ENCODE measurements at regions not wholly inside any gene's neighbourhood (a gene's known extent, or its start where the extent isn't known, plus 50 kb on each side); places are given as distances from the start of the nearest gene placed in this dataset.

GRCh38 chr7:25544254-25544653 is 316.0 kb upstream of the NPVF start:
- in situ Hi-C loops (cut with MboI; ENCODE audit: low sequenced_read_pairs) = no loop called here

DNA sequence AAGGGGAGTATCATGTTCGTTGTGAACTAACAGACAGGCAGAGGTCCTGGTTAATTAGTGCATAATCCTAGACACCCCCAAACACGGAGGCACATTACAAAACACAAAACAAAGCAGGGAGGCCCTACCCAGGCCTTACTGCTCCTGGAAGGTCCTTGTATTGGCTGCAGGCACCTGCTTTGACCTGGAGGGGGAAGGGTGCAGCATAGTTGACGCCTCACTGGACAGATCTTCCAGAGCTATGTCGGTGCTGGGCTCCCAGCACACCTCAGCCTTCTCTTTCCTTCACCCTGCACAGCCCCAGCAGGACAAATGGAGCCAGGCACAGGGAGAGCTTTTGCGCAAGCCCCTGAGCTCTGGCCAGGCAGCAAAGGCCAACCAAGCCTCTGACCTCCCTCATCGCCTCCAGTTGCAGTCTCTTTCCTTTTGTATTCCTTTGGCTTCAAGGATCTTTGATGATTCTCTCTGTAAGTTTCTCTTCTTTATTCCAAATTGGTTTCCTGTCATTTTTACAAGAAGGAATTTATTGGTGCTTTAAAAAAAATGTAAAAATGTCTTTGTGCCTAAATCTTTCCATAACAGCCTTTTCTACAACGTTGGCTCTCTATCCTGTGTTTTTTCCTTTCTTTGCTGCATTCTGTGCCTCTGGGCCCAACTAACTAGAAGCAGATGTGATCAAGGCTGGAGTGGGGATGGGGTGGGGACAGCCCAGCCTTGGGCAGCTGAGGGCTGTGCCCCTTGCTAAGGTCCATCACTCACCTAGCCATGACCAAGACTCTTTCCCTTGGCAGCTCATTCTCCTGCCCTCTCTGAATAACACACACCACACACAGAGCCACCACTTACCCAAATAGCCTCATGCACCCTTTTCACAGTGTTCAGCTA is 317.1 kb upstream of the NPVF start:
- H3K9me3 ChIP-seq = no peaks in the 10 kb centered on the region; the same call in 1 of the 2 replicates
- H3K4me3 ChIP-seq = no peak overlapping the region
- no peaks in the 10 kb centered on the region; the same call in 1 of the 2 replicates for H3K4me1 ChIP-seq
- no peaks in the 10 kb centered on the region for H3K27me3 ChIP-seq (ENCODE audit: low read depth)
- in situ Hi-C loops (cut with MboI; ENCODE audit: low sequenced_read_pairs) = no loop called here
- no peaks in the 10 kb centered on the region for H3K36me3 ChIP-seq (replicated peaks)
- no peak for DNase-seq (ENCODE audit: low spot score in 2 of 2)

More at GRCh38 chr7:25544254-25544653, 316.0 kb upstream of the NPVF start:
- no peak for DNase-seq (ENCODE audit: low spot score in 2 of 2)
- Histone ChIP-seq H3K4me3 (no peak overlapping the region), H3K4me1 (no peaks in the 10 kb centered on the region; the same call in 1 of the 2 replicates), H3K27me3 (ENCODE audit: low read depth) (no peaks in the 10 kb centered on the region), H3K9me3 (no peaks in the 10 kb centered on the region; the same call in 1 of the 2 replicates), H3K36me3 (replicated peaks) (no peaks in the 10 kb centered on the region)

DNA sequence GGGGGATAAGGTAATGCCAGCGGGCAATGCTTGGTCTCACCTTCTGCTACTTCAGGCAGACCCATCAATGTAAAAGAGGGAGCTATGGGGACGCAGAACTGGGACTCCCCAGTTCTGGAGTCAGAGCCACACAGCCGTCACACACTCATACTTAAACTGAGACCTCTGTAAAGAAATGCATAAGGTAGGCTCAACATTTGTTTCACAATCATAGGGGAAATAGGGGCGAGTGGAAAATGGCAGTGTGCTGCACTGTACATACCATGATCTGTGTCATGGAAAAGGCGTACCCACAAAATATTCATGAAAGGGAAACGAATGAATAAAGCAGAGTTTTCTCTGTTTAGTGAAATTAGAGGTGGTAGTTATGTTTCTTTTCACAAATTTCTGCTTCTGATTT is 318.0 kb upstream of the NPVF start:
- Histone ChIP-seq H3K36me3 (replicated peaks) (no peaks in the 10 kb centered on the region), H3K27me3 (ENCODE audit: low read depth) (no peaks in the 10 kb centered on the region), H3K4me3 (no peak overlapping the region), H3K9me3 (no peaks in the 10 kb centered on the region; the same call in 1 of the 2 replicates), H3K4me1 (no peaks in the 10 kb centered on the region; the same call in 1 of the 2 replicates)
- DNase-seq (ENCODE audit: low spot score in 2 of 2) = no peak
- in situ Hi-C loops (cut with MboI; ENCODE audit: low sequenced_read_pairs) = no loop called here

DNA sequence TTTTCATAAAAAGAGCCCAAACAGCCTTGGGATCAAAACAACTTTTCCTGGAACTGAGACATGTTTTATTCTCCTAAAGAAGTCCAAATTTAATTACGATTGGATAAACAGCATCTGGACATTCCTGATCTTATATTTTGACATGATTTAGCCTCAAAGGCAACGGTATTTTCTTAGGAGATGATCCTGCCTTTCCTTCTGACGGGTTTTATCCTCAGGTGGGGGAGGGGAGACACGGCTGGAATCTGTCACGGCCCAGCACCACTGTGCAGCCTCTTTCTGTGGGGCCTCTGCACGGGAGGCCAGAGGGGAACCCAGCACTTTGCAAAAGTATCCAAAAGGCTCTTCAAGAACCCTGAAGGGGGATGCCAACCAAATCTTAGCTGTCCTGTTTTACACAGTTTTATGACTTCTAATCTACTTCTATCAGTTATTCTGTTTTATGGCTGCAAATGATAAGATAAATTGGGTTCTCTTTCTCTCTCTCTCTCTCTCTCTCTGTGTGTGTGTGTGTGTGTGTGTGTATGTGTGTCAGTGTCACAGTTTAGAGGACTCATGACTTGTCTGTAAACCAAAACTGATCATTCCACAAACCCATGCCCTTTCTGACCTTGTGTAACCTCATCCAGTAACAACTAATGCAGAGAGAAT is 321.1 kb upstream of the NPVF start:
- in situ Hi-C loops (cut with MboI; ENCODE audit: low sequenced_read_pairs) = no loop called here

DNA sequence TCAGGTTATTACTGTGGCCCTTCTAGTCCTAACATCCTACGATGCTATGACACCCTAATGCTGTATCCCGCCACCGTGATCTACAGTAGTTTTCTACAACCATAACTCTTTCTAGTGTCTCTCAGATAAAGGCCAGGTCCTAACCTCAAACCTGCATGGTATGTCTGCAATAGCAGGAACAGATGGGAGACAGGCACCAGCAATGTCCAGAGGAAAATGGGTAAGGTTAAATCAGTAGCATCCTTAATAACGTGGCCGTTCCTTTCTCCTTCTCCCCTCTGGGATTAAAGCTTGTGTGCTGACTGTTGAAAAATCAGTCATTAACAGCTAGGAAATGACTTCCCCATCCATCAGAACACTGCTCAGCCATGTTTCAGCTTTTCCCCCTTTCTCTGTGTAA is 321.9 kb upstream of the NPVF start:
- H3K27me3 ChIP-seq (ENCODE audit: low read depth) = no peaks in the 10 kb centered on the region
- no peak overlapping the region for H3K4me3 ChIP-seq
- in situ Hi-C loops (cut with MboI; ENCODE audit: low sequenced_read_pairs) = no loop called here
- H3K36me3 ChIP-seq (replicated peaks) = no peaks in the 10 kb centered on the region
- peaks cover 10% of the 10 kb centered on the region; the same call in 1 of the 2 replicates for H3K4me1 ChIP-seq
- DNase-seq (ENCODE audit: low spot score in 2 of 2) = no peak
- no peaks in the 10 kb centered on the region; the same call in 1 of the 2 replicates for H3K9me3 ChIP-seq

More for the DNA sequence above, 321.1 kb upstream of the NPVF start:
- Histone ChIP-seq H3K4me3 (no peak overlapping the region), H3K9me3 (no peaks in the 10 kb centered on the region; the same call in 1 of the 2 replicates), H3K4me1 (peaks cover 10% of the 10 kb centered on the region; the same call in 1 of the 2 replicates), H3K36me3 (replicated peaks) (no peaks in the 10 kb centered on the region), H3K27me3 (ENCODE audit: low read depth) (no peaks in the 10 kb centered on the region)
- DNase-seq (ENCODE audit: low spot score in 2 of 2) = no peak

DNA sequence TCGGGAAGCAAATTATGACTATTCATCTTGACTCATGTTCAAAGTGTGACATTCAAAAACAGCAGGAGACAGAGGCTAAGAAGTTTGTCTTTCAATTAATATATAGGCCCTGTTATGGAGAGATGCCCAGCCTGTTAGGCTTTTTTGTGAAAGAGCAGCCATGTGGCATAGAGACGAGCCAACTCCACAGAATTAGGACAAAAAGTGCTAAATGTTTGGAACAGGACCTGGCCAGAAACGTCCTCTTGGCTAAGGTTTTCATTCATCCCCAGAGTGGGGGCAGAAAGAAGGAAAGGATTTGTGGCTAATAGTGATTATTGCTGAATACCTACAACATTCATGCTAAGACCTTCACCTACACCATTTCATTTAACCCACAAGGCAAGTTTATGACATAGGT is 324.7 kb upstream of the NPVF start:
- no peaks in the 10 kb centered on the region for H3K36me3 ChIP-seq (replicated peaks)
- no peak overlapping the region for H3K4me3 ChIP-seq
- no peak for DNase-seq (ENCODE audit: low spot score in 2 of 2)
- in situ Hi-C loops (cut with MboI; ENCODE audit: low sequenced_read_pairs) = no loop called here
- no peaks in the 10 kb centered on the region for H3K27me3 ChIP-seq (ENCODE audit: low read depth)
- peaks cover 29% of the 10 kb centered on the region for H3K4me1 ChIP-seq
- H3K9me3 ChIP-seq = no peaks in the 10 kb centered on the region; the same call in 1 of the 2 replicates

GRCh38 chr7:25553580-25554291 is 325.4 kb upstream of the NPVF start:
- DNase-seq (ENCODE audit: low spot score in 2 of 2) = peak; percentile 32 to 57
- no peaks in the 10 kb centered on the region for H3K27me3 ChIP-seq (ENCODE audit: low read depth)
- in situ Hi-C loops (cut with MboI; ENCODE audit: low sequenced_read_pairs) = no loop called here
- H3K36me3 ChIP-seq (replicated peaks) = no peaks in the 10 kb centered on the region
- peaks cover 3% of the 10 kb centered on the region; the same call in 1 of the 2 replicates for H3K9me3 ChIP-seq
- no peak overlapping the region for H3K4me3 ChIP-seq
- H3K4me1 ChIP-seq = peaks cover 35% of the 10 kb centered on the region

- Histone ChIP-seq H3K36me3 (replicated peaks) (no peaks in the 10 kb centered on the region), H3K4me3 (no peak overlapping the region), H3K9me3 (peaks cover 5% of the 10 kb centered on the region; the same call in 1 of the 2 replicates), H3K27me3 (ENCODE audit: low read depth) (no peaks in the 10 kb centered on the region), H3K4me1 (peaks cover 38% of the 10 kb centered on the region)
- DNase-seq (ENCODE audit: low spot score in 2 of 2) = peak; percentile 62 to 66
- in situ Hi-C loops (cut with MboI; ENCODE audit: low sequenced_read_pairs) = no loop called here
These were observed 329.2 kb upstream of the NPVF start for GRCh38 chr7:25557379-25557917.

- in situ Hi-C loops (cut with MboI; ENCODE audit: low sequenced_read_pairs) = no loop called here
- H3K4me1 ChIP-seq = peaks cover 43% of the 10 kb centered on the region
- H3K36me3 ChIP-seq (replicated peaks) = no peaks in the 10 kb centered on the region
- no peaks in the 10 kb centered on the region for H3K27me3 ChIP-seq (ENCODE audit: low read depth)
- no peak overlapping the region for H3K4me3 ChIP-seq
- DNase-seq (ENCODE audit: low spot score in 2 of 2) = peak; percentile 33 to 98
- peaks cover 5% of the 10 kb centered on the region; the same call in 1 of the 2 replicates for H3K9me3 ChIP-seq
These were observed 329.6 kb upstream of the NPVF start for GRCh38 chr7:25557930-25558329.

GRCh38 chr7:25558605-25559004 is 330.3 kb upstream of the NPVF start:
- peaks cover 5% of the 10 kb centered on the region; the same call in 1 of the 2 replicates for H3K9me3 ChIP-seq
- peaks cover 41% of the 10 kb centered on the region for H3K4me1 ChIP-seq
- no peak overlapping the region for H3K4me3 ChIP-seq
- no peaks in the 10 kb centered on the region for H3K27me3 ChIP-seq (ENCODE audit: low read depth)
- in situ Hi-C loops (cut with MboI; ENCODE audit: low sequenced_read_pairs) = no loop called here
- no peak for DNase-seq (ENCODE audit: low spot score in 2 of 2)
- H3K36me3 ChIP-seq (replicated peaks) = no peaks in the 10 kb centered on the region

GRCh38 chr7:25559581-25560367 is 331.5 kb upstream of the NPVF start:
- in situ Hi-C loops (cut with MboI; ENCODE audit: low sequenced_read_pairs) = loop anchor here (5.0 kb wide), 3 partner anchors 157 to 302 kb away; no protein-coding TSS in a partner anchor
- DNase-seq (ENCODE audit: low spot score in 2 of 2) = no peak
- Histone ChIP-seq H3K4me3 (no peak overlapping the region), H3K27me3 (ENCODE audit: low read depth) (no peaks in the 10 kb centered on the region), H3K36me3 (replicated peaks) (no peaks in the 10 kb centered on the region), H3K4me1 (peaks cover 37% of the 10 kb centered on the region), H3K9me3 (peaks cover 5% of the 10 kb centered on the region; the same call in 1 of the 2 replicates)

DNA sequence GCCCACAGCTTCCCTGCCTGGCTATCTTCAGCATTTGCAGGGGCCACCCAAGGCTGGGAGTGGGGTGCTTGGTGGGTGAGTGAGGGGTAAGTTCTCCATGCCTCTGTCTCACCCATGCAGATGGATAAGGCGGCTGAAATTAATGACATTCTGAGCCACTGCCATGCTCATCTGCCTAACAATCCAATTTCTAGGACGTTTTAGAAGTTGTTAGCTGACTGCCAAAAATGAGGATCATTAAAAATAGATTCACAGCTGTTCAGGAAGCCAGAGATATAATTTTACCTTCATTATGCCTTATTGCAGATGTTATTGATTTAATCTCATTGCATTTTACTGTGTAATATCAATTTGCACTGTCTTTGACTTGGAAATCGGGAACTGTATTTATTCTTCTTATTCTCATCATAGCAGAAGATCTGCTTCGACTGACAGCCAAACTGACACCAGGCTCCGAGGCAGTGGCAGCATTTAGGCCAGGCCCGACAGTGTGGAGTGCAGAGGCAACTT is 334.4 kb upstream of the NPVF start:
- DNase-seq (ENCODE audit: low spot score in 2 of 2) = no peak
- Histone ChIP-seq H3K4me3 (no peak overlapping the region), H3K36me3 (replicated peaks) (no peaks in the 10 kb centered on the region), H3K4me1 (peaks cover 20% of the 10 kb centered on the region), H3K27me3 (ENCODE audit: low read depth) (no peaks in the 10 kb centered on the region), H3K9me3 (peaks cover 5% of the 10 kb centered on the region; the same call in 1 of the 2 replicates)
- in situ Hi-C loops (cut with MboI; ENCODE audit: low sequenced_read_pairs) = loop anchor here (5.0 kb wide), 3 partner anchors 160 to 305 kb away; no protein-coding TSS in a partner anchor

Data from HAP-1 (cell line).